BE2C (cell line): ENCODE measurements at regions not wholly inside any gene's neighbourhood (a gene's known extent, or its start where the extent isn't known, plus 50 kb on each side); places are given as distances from the start of the nearest gene placed in this dataset.

Experiments
- DNase-seq: peaks from one replicate; pipeline ENCODE4 v3.0.0-alpha.2; 2020
- H3K27me3 ChIP-seq: fragments of 250-450 bp; sonication (Bioruptor Pico); 2 replicates; pipeline ENCODE4 v1.5.1; 2020; ENCODE audit warnings: mild to moderate bottlenecking
- H3K36me3 ChIP-seq: fragments of 250-450 bp; sonication (Bioruptor Pico); 2 replicates; pipeline ENCODE4 v1.5.1; 2020; ENCODE audit warnings: mild to moderate bottlenecking
- H3K4me1 ChIP-seq: fragments of 250-450 bp; sonication (Bioruptor Pico); 2 replicates; pipeline ENCODE4 v1.5.1; 2020
- H3K4me3 ChIP-seq: 2 replicates; pipeline ENCODE4 v1.5.1; 2011; ENCODE audit warnings: low read depth, low read length
- H3K9me3 ChIP-seq: fragments of 250-450 bp; sonication (Bioruptor Pico); 2 replicates; pipeline ENCODE4 v1.5.1; 2020
- CTCF ChIP-seq: IDR thresholded peaks from 2 replicates; pipeline ENCODE4 v1.5.1; 2012; ENCODE audit warnings: mild to moderate bottlenecking, low read depth, low read length

GRCh38 chr4:60805500-60806313, 394.4 kb upstream of the ADGRL3 start:
- peak; percentile 69 for TF ChIP-seq CTCF
- no peaks in the 10 kb centered on the region for H3K27me3 ChIP-seq
- no peaks in the 10 kb centered on the region for H3K4me1 ChIP-seq
- no peaks in the 10 kb centered on the region for H3K36me3 ChIP-seq
- H3K9me3 ChIP-seq: no peaks in the 10 kb centered on the region
- H3K4me3 ChIP-seq: no peak overlapping the region
- DNase-seq: no peak

GRCh38 chr4:60808726-60809485, 391.2 kb upstream of the ADGRL3 start:
- Histone ChIP-seq H3K9me3 (no peaks in the 10 kb centered on the region), H3K36me3 (no peaks in the 10 kb centered on the region), H3K4me1 (no peaks in the 10 kb centered on the region), H3K4me3 (no peak overlapping the region), H3K27me3 (no peaks in the 10 kb centered on the region)
- TF ChIP-seq CTCF: no peak
- DNase-seq: no peak

GRCh38 chr4:60809486-60809800, 390.7 kb upstream of the ADGRL3 start:
- no peak for DNase-seq
- Histone ChIP-seq H3K36me3 (no peaks in the 10 kb centered on the region), H3K4me3 (no peak overlapping the region), H3K27me3 (no peaks in the 10 kb centered on the region), H3K4me1 (no peaks in the 10 kb centered on the region), H3K9me3 (no peaks in the 10 kb centered on the region)
- no peak for TF ChIP-seq CTCF

- Histone ChIP-seq H3K4me3 (no peak overlapping the region), H3K9me3 (no peaks in the 10 kb centered on the region), H3K36me3 (no peaks in the 10 kb centered on the region), H3K27me3 (no peaks in the 10 kb centered on the region), H3K4me1 (no peaks in the 10 kb centered on the region)
- TF ChIP-seq CTCF: no peak
- no peak for DNase-seq
These were observed 387.3 kb upstream of the ADGRL3 start for GRCh38 chr4:60812811-60813210.

- Histone ChIP-seq H3K36me3 (no peaks in the 10 kb centered on the region), H3K9me3 (no peaks in the 10 kb centered on the region), H3K4me1 (no peaks in the 10 kb centered on the region), H3K27me3 (no peaks in the 10 kb centered on the region), H3K4me3 (no peak overlapping the region)
- no peak for TF ChIP-seq CTCF
- DNase-seq: no peak
These were observed 385.6 kb upstream of the ADGRL3 start for GRCh38 chr4:60814549-60814948.

- H3K27me3 ChIP-seq: no peaks in the 10 kb centered on the region
- TF ChIP-seq CTCF: no peak
These were observed 382.5 kb upstream of the ADGRL3 start for GRCh38 chr4:60817609-60818008.

More at GRCh38 chr4:60817609-60818008, 382.5 kb upstream of the ADGRL3 start:
- Histone ChIP-seq H3K4me1 (no peaks in the 10 kb centered on the region), H3K4me3 (no peak overlapping the region), H3K36me3 (no peaks in the 10 kb centered on the region), H3K9me3 (no peaks in the 10 kb centered on the region)
- no peak for DNase-seq
